HG03342 (cell line): ENCODE measurements at regions not wholly inside any gene's neighbourhood (a gene's known extent, or its start where the extent isn't known, plus 50 kb on each side); places are given as distances from the start of the nearest gene placed in this dataset.
"Not testable (repeated sequence)": the region's sequence is repeated elsewhere in the genome, so short reads cannot be mapped to it uniquely, and the experiment has no call there.

Experiments
- ATAC-seq: cut with Tn5 transposase; IDR thresholded peaks from one replicate; pipeline ENCODE4 v1.9.1; 2021; ENCODE audit warnings: mild to moderate bottlenecking, moderate library complexity; ENCODE audit not compliant: unreplicated experiment

GRCh38 chr14:48325486-48325885, 650.1 kb upstream of the MDGA2 start:
- ATAC-seq = no peak

DNA sequence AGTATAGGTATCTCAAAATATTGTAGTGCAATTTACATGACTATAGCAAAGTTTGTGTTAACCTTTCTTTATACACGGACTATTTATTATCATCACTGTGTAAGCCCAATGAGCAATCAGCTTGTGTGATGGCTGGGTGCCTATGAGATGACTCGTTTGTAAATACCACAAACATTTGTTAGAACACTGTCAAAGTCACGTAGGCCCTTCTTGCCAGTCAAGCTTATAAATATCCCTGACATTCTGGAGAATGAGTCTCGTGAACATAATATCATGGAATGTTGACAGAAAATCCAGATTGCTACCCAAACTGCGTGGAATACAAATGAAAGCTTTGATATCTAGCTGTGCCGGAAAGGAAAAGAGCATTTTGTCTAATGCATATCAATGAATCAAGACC, 648.3 kb upstream of the MDGA2 start:
- no peak for ATAC-seq

GRCh38 chr14:48319823-48320222, 644.4 kb upstream of the MDGA2 start:
- ATAC-seq = no peak

GRCh38 chr14:48304729-48305128, 629.3 kb upstream of the MDGA2 start:
- ATAC-seq = no peak

- no peak for ATAC-seq
These were observed 614.3 kb upstream of the MDGA2 start for GRCh38 chr14:48289701-48290100.

GRCh38 chr14:48285217-48285616, 609.8 kb upstream of the MDGA2 start:
- not testable (repeated sequence) for ATAC-seq

- no peak for ATAC-seq
These were observed 599.9 kb upstream of the MDGA2 start for GRCh38 chr14:48275301-48275700.

GRCh38 chr14:48274826-48275225, 599.4 kb upstream of the MDGA2 start:
- no peak for ATAC-seq

GRCh38 chr14:48267926-48268325, 592.5 kb upstream of the MDGA2 start:
- ATAC-seq = not testable (repeated sequence)

DNA sequence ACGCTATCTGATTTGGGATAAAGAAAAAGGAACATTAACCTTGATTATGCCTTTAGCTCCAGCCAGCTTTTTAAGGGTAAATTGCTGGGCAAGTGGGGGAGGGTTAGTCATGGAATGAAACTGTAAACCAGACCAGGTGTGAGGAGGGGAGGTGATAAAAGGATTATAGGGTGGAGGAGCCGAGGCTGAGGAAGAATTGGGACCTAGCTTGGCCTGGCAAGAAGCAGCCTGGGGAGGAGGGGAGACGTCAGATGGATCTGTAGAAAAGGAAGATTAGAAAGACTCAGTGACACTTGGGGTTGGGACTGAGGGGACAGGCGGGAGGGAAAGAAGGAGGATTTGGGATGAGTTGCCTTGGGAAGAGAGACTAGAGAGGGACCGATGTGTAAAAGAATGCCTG, 590.8 kb upstream of the MDGA2 start:
- not testable (repeated sequence) for ATAC-seq

GRCh38 chr14:48261436-48261835, 586.0 kb upstream of the MDGA2 start:
- no peak for ATAC-seq

- not testable (repeated sequence) for ATAC-seq
These were observed 585.2 kb upstream of the MDGA2 start for GRCh38 chr14:48260394-48261295.

- not testable (repeated sequence) for ATAC-seq
These were observed 584.5 kb upstream of the MDGA2 start for GRCh38 chr14:48259876-48260275.

DNA sequence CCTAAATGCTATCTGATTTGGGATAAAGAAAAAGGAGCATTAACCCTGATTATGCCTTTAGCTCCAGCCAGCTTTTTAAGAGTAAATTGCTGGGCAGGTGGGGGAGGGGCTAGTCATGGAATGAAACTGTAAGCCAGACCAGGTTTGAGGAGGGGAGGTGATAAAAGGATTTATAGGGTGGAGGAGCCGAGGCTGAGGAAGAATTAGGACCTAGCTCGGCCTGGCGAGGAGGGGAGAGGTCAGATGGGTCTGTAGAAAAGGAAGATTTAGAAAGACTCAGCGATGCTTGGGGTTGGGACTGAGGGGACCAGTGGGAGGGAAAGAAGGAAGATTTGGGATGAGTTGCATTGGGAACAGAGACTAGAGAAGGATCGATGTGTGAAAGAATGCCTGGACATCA, 583.8 kb upstream of the MDGA2 start:
- ATAC-seq = not testable (repeated sequence)

GRCh38 chr14:48258703-48259102, 583.3 kb upstream of the MDGA2 start:
- ATAC-seq = not testable (repeated sequence)

DNA sequence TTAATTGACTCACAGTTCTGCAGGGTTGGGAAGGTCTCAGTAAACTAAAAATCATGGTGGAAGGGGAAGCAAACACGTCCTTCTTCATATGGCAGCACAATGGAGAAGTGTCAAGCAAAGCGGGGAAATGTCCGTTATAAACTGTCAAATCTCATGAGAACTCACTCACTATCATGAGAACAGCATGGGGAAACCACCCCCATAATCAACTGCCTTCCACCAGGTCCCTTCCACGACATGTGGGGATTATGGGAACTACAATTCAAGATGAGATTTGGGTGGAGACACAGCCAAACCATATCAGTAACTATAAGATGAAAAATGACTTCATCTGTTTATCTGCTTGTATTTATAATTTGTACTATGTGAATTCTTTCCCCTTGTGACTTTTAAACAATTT, 577.6 kb upstream of the MDGA2 start:
- no peak for ATAC-seq

DNA sequence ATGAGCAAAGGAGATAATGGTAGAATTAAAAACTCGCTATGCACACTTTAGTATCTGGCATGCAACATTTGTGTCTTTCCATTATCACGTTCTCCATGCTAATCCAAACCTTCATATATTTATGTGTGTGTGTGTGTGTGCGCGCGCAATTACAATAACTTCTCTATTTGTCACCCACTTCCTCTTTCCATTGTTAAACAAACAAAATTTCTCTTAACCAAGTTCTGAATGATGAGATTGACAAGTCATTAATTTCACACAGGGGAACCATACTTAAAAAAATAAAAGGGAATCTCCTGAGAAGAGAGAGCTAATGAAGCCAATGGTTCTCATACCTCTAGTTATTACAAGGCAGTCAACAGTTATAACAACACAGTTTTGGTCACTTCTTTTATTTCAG, 575.9 kb upstream of the MDGA2 start:
- ATAC-seq = no peak

GRCh38 chr14:48250575-48250974, 575.2 kb upstream of the MDGA2 start:
- ATAC-seq = no peak

- ATAC-seq = no peak
These were observed 572.6 kb upstream of the MDGA2 start for GRCh38 chr14:48247977-48248376.

GRCh38 chr14:48243900-48244299, 568.5 kb upstream of the MDGA2 start:
- no peak for ATAC-seq

DNA sequence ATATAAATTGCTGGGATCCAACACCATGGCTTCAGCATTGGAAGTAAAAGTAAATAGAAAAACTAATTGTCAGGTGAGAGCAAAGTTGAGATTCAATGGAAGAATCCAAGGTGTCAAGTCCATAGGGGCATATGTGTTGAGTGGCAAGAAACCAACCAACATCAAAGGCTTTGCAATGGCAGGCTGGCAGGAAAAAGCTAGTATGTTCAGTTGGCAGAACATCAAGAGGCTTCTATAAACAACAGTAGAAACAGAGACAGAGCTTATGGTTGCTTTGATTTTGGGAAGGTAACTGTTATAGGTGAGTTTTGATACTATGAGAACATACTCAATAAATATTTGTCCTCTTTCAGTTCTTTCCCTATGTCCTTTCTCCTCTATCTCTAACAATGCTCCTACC, 553.7 kb upstream of the MDGA2 start:
- no peak for ATAC-seq

DNA sequence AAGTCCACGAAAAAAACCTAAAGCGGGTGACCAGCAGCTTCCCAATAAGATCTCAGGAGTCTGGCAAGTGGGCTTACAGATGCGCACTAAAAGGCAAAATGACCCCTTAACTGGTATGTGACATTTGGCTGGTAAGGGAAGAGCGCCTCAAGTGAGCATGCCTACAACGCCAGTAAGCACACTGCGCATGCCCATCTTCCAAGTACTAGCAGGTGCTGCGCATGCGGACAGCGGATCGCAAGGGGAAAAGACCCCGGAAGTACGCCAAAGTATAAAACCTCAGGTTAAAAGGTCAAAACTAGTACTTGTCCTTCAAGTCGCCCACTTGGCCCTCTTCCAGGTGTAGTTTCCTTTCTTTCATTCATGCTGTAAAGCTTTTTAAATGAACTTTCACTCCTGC, 518.5 kb upstream of the MDGA2 start:
- ATAC-seq = no peak

GRCh38 chr14:48149624-48150023, 474.2 kb upstream of the MDGA2 start:
- ATAC-seq = not testable (repeated sequence)
